GM18517 (cell line): ENCODE measurements at regions not wholly inside any gene's neighbourhood (a gene's known extent, or its start where the extent isn't known, plus 50 kb on each side); places are given as distances from the start of the nearest gene placed in this dataset.

ENCODE experiments used
- ATAC-seq: cut with Tn5 transposase; IDR thresholded peaks from one replicate; pipeline ENCODE4 v1.9.1; 2021; ENCODE audit warnings: mild to moderate bottlenecking, moderate library complexity; ENCODE audit not compliant: unreplicated experiment

- no peak for ATAC-seq
Observed at GRCh38 chr6:166877906-166878305, 78.4 kb downstream of the RNASET2 start.

DNA sequence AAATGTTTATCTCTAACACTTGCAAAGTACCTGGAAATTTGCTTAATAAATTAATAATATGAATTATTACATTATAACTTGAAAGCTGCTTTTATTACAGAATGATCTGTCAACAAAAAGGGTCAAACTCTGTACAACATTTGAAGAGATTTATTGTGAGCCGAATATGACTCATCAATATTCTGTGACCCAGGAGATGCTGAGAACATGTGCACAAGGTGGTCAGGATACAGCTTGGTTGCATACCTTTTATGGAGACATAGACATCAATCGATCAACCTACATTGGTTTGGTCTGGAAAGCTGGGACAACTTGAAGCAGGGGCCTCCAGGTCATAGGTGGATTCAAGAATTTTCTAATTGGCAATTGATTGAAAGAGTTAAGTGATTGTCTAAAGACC is 79.0 kb downstream of the RNASET2 start:
- ATAC-seq = no peak

DNA sequence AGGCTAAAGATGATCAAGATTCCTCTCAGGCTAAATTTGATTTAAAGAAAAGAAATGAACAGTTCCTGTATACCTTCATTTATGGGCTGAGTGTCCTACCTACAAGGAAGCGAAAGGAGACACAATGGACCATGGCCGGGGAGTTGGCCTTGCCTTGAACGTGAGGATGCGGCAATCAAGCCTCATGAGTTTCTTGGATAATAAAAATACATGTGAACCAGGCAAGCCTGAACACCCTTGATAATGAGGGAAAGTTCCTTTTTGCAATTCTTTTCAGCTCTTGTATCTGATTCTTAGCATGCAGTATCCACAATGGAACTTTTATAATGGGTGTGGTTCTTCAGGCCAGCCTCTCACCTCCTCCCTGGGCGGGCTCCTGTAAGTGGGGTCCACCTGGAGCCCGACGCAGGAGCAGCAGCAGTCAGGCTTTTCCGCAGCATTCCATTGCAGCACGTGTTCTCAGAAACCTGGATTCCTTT is 83.8 kb downstream of the RNASET2 start:
- ATAC-seq = no peak

DNA sequence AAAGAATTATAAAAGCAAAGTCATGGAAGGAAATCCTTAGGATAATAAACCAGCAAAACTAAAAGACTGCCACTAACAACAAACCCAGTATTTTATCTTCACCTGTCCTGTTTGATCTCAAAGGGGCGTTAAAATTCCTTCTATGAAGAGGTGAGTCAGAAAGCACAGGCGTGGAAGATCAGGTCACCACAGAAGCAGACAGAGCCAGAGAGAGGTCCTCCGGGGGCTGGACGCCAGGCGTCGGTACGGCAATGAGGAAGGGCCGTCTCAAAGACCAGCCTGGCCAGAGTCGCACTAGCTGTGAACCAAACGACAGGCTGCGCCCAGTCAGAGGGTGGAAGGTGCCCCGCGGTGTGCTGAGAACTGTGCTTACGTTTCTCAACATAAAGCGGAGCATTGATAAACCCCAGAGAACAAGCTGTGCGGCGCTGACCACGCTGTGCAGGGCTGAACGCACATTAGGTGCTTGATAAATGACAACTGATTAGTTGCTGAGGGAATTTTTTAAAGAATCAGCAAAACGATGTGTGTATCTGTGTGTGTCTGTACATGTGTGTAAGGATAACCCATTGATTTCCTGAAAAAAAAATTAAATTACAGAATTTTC is 85.6 kb downstream of the RNASET2 start:
- no peak for ATAC-seq

DNA sequence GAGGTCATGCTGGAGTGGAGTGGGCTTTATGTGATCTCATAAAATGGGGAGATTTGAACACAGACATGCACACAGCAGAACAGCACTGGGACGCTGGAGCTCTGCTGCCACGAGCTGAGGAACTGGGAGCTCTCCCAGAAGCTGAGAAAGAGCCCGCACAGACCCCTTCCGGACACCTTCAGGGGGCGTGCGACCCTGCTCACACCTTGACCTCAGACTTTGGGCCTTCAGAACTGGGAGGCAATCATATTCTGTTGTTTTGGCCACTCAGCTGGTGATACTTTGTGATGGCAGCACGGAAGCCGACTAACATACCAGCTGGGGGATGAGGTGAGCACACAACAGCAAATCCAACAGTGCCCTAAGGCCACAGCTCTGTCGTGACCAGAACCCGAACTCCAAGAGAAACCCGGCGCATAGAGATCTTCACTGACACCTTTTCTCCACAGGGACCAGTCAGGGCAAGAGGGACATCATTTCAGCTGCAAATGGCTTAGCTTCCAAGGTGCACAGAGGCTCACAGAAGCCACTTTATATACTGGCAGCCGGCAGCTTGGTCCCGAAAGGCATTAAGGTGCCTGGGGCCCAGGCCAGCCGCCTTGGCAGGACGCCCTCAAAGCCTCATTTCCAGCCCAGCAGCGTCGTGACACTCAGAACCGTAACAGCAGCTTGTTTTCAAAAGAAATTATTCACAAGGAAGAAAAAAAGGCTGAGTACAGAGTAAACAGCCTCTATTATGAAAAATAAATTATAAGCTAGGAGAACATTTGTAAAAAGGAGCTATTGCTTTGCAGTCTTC is 89.3 kb downstream of the RNASET2 start:
- ATAC-seq = no peak

DNA sequence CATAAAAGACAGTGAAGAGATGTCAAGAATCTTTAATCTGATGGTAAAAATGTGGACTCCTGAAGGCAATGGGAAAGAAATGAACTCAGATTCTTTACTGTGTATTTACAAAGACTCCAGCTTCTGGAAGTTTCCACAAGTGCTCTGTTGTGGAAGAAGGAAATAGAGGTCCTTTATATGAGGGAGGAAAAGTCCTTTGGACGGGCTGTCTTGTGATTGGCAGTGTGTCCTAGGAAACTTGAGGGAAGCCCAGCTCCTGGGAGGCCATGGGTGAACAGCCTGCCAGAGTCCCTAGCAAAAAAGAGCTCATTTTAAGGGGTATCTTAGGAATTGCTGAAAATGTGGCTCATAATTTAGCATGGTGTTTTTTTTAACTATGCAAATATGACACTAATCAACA is 92.0 kb downstream of the RNASET2 start:
- ATAC-seq = no peak

- ATAC-seq = no peak
Observed at GRCh38 chr6:166862978-166863530, 93.3 kb downstream of the RNASET2 start.

DNA sequence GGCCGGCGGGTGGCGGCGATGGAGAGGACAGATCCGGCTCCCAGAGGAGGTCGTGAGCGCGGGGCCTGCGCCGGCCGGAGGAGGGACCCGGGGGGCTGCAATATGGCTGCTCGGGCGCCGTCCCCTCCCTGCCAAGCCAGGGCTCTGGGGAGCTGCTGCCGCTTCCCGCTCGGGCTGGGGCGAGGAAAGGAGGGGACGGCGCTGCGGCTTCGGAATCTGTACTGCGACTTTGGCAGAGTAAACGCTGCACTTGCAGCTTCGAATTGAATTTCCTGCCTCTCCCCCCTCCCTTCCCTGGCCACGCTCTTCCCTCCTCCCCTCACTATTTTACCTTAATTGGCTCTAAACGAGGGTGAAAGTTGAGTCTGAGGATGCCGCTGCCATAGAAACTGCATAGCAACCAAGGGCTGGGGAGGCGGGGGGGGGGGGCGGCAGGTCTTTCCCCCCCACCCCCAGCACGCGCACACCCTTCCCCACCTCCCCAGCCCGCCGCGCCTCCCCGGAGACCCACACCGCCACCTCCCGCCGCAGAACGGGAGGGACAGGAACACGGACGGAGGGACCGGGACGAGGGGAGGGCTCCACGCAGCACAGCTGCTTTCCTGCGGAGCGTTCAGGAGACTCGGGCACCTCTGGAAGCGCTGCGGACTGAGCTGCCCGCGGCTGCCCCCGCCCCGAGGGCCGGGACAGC is 93.9 kb downstream of the RNASET2 start:
- ATAC-seq = no peak

GRCh38 chr6:166861961-166862286 is 94.4 kb downstream of the RNASET2 start:
- no peak for ATAC-seq

- ATAC-seq = no peak
Observed at GRCh38 chr6:166861304-166861703, 95.0 kb downstream of the RNASET2 start.

GRCh38 chr6:166860392-166860791 is 96.0 kb downstream of the RNASET2 start:
- no peak for ATAC-seq

GRCh38 chr6:166855416-166855815 is 100.9 kb downstream of the RNASET2 start:
- no peak for ATAC-seq

GRCh38 chr6:166853371-166854325 is 102.7 kb downstream of the RNASET2 start:
- ATAC-seq = no peak

- no peak for ATAC-seq
Observed at GRCh38 chr6:166852451-166852975, 103.8 kb downstream of the RNASET2 start.

DNA sequence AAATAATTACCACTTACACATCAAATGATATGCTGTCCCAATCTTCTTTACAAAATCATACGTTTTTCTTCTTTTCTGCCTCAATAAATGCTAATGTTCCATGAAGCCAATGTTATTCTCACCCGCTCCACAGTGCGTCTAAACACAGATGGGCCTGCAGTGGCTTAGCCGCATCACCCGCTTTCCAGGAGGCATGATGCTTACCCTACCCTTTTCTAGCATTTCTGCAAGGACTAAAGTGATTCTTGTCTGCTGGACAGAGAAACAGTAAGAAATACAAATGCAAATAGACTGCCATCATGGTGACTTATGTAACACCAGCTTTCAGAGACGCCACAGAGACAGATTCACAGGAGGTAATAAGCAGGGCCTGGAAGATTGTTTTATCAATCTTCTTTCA is 104.4 kb downstream of the RNASET2 start:
- ATAC-seq = no peak

DNA sequence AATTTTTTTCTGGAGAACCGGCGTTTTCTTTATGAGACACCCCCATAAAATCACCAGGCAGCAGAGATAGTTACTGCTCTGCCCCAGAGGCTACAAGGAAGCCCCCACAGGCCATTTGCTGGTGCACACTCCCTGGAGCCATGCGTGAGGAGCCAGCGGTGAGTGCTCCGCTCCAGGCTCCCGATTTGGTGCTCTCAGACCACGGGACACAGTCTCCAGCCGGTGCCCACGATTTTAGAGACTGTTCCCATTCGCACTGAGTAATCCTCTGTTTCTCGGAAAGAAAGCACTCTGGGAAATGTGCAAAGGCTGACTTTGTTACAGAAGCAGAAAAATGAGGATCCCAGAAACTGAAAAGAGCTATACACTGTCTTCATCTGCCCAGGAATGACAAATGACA is 104.9 kb downstream of the RNASET2 start:
- no peak for ATAC-seq

GRCh38 chr6:166850677-166851076 is 105.7 kb downstream of the RNASET2 start:
- ATAC-seq = no peak

- no peak for ATAC-seq
Observed at GRCh38 chr6:166849749-166850183, 106.6 kb downstream of the RNASET2 start.

- ATAC-seq = no peak
Observed at GRCh38 chr6:166848979-166849748, 107.2 kb downstream of the RNASET2 start.
